ENCODE measurements at regions not wholly inside any gene's neighbourhood (a gene's known extent, or its start where the extent isn't known, plus 50 kb on each side); places are given as distances from the start of the nearest gene placed in this dataset.

DNA sequence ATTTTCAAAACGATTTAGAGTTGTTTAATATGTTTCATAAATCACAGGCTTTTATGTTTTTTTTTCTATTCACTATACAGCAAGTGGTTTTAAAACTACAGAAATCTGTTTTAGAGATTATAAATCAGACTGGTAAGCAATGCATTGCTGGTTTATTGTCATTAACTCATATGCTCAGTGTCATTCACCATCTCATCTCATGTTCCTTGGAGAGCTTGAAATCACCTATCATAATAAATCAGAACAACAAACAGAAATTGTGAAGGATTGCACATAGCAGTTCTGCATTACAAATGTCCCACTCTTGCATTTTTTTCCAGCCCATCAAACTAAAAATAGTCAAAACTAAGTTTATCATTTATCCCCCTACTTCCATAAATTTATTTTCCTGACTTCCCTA lies 470.8 kb downstream of the FSCB start:
- peaks cover 3% of the 10 kb centered on the region for H3K9me3 ChIP-seq (ENCODE audit: insufficient read depth, low read depth, low read length)
- no peak overlapping the region for H3K23ac ChIP-seq (ENCODE audit: low read length)
- no CpG with 5 or more reads among the region's 1 CpG for WGBS (ENCODE audit: extremely low coverage, insufficient coverage, insufficient read length)
- H3K4ac ChIP-seq (ENCODE audit: low read depth, low read length), result no peak overlapping the region
- H3K14ac ChIP-seq (ENCODE audit: low read length), result no peak overlapping the region
- H3K18ac ChIP-seq (ENCODE audit: low read length), result no peak overlapping the region
- DNase-seq, result no peak
- no peak overlapping the region for H2BK5ac ChIP-seq (ENCODE audit: low read depth, low read length, poor library complexity)
- no peaks in the 10 kb centered on the region for H3K27me3 ChIP-seq (ENCODE audit: insufficient read depth, low read length)
- H3K4me2 ChIP-seq (ENCODE audit: low read length), result no peak overlapping the region
- no peak overlapping the region for H2AK5ac ChIP-seq (ENCODE audit: low read length)
- H3K79me1 ChIP-seq (ENCODE audit: low read length), result no peaks in the 10 kb centered on the region
- no peak overlapping the region for H2BK120ac ChIP-seq (ENCODE audit: insufficient read depth, low read length, poor library complexity)
- H4K91ac ChIP-seq (ENCODE audit: low read depth, low read length), result no peak overlapping the region
- no peak overlapping the region for H3K4me3 ChIP-seq (ENCODE audit: low read depth, low read length)
- H3K79me2 ChIP-seq (ENCODE audit: control insufficient read depth, insufficient read depth, low read length, poor library complexity), result no peaks in the 10 kb centered on the region
- no peak overlapping the region for H3K9ac ChIP-seq (ENCODE audit: low read length)
- H4K8ac ChIP-seq (ENCODE audit: low read depth, low read length), result no peak overlapping the region
- no peak overlapping the region for H4K12ac ChIP-seq (ENCODE audit: low read depth, low read length)
- H3K27ac ChIP-seq (ENCODE audit: low read depth, low read length), result no peak overlapping the region
- H2AFZ ChIP-seq (ENCODE audit: insufficient read depth, low read length, poor library complexity), result no peak overlapping the region
- no peaks in the 10 kb centered on the region for H3K4me1 ChIP-seq (ENCODE audit: control insufficient read depth in 1 of 2, insufficient read depth in 2 of 2, low read length in 2 of 2)
- no peak overlapping the region for H2BK12ac ChIP-seq (ENCODE audit: low read length)
- H3K36me3 ChIP-seq (ENCODE audit: control insufficient read depth in 1 of 2, insufficient read depth in 2 of 2, low read length in 2 of 2), result peaks cover 0 to 3% of the 10 kb centered on the region in 2 experiments

DNA sequence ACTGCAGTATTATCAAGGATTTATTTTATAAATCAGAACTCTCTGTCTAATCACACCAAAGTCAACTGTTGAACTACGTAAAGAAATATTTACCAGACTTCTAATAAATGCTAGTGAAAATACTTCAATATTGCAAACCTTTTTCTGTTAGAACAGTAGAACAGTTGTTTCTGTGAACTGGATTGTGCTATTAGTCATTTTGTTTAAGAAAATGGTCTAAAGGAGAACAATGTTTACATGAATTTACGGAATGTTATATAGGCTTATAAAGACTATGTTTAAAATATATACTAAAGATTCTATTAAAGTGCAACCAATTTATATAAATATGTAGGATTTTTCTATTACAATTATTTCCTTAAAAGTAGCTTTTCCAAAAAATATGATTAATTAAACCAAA lies 471.4 kb downstream of the FSCB start:
- Histone ChIP-seq H3K23ac (ENCODE audit: low read length) (no peak overlapping the region), H3K27ac (ENCODE audit: low read depth, low read length) (no peak overlapping the region), H2BK12ac (ENCODE audit: low read length) (no peak overlapping the region), H3K4me3 (ENCODE audit: low read depth, low read length) (no peak overlapping the region), H3K36me3 (ENCODE audit: control insufficient read depth in 1 of 2, insufficient read depth in 2 of 2, low read length in 2 of 2) (peaks cover 0 to 3% of the 10 kb centered on the region in 2 experiments), H3K14ac (ENCODE audit: low read length) (no peak overlapping the region), H3K79me1 (ENCODE audit: low read length) (no peaks in the 10 kb centered on the region), H4K12ac (ENCODE audit: low read depth, low read length) (no peak overlapping the region), H2AFZ (ENCODE audit: insufficient read depth, low read length, poor library complexity) (no peak overlapping the region), H3K4me1 (ENCODE audit: control insufficient read depth in 1 of 2, insufficient read depth in 2 of 2, low read length in 2 of 2) (no peaks in the 10 kb centered on the region), H2BK5ac (ENCODE audit: low read depth, low read length, poor library complexity) (no peak overlapping the region), H3K18ac (ENCODE audit: low read length) (no peak overlapping the region), H3K9me3 (ENCODE audit: insufficient read depth, low read depth, low read length) (peaks cover 3% of the 10 kb centered on the region), H3K4me2 (ENCODE audit: low read length) (no peak overlapping the region), H2BK120ac (ENCODE audit: insufficient read depth, low read length, poor library complexity) (no peak overlapping the region), H3K9ac (ENCODE audit: low read length) (no peak overlapping the region), H3K79me2 (ENCODE audit: control insufficient read depth, insufficient read depth, low read length, poor library complexity) (no peaks in the 10 kb centered on the region), H4K8ac (ENCODE audit: low read depth, low read length) (no peak overlapping the region), H3K27me3 (ENCODE audit: insufficient read depth, low read length) (no peaks in the 10 kb centered on the region), H3K4ac (ENCODE audit: low read depth, low read length) (no peak overlapping the region), H2AK5ac (ENCODE audit: low read length) (no peak overlapping the region), H4K91ac (ENCODE audit: low read depth, low read length) (no peak overlapping the region)
- DNase-seq, result no peak
- no CpG with 5 or more reads among the region's 2 CpGs for WGBS (ENCODE audit: extremely low coverage, insufficient coverage, insufficient read length)

- Histone ChIP-seq H3K27me3 (ENCODE audit: insufficient read depth, low read length) (no peaks in the 10 kb centered on the region), H3K4me3 (ENCODE audit: low read depth, low read length) (no peak overlapping the region), H3K14ac (ENCODE audit: low read length) (no peak overlapping the region), H3K4me2 (ENCODE audit: low read length) (no peak overlapping the region), H2BK12ac (ENCODE audit: low read length) (no peak overlapping the region), H2AFZ (ENCODE audit: insufficient read depth, low read length, poor library complexity) (no peak overlapping the region), H3K79me2 (ENCODE audit: control insufficient read depth, insufficient read depth, low read length, poor library complexity) (no peaks in the 10 kb centered on the region), H2BK5ac (ENCODE audit: low read depth, low read length, poor library complexity) (no peak overlapping the region), H3K9ac (ENCODE audit: low read length) (no peak overlapping the region), H2AK5ac (ENCODE audit: low read length) (no peak overlapping the region), H4K12ac (ENCODE audit: low read depth, low read length) (no peak overlapping the region), H4K8ac (ENCODE audit: low read depth, low read length) (no peak overlapping the region), H3K36me3 (ENCODE audit: control insufficient read depth in 1 of 2, insufficient read depth in 2 of 2, low read length in 2 of 2) (no peaks in the 10 kb centered on the region), H3K79me1 (ENCODE audit: low read length) (no peaks in the 10 kb centered on the region), H3K4me1 (ENCODE audit: control insufficient read depth in 1 of 2, insufficient read depth in 2 of 2, low read length in 2 of 2) (no peaks in the 10 kb centered on the region), H2BK120ac (ENCODE audit: insufficient read depth, low read length, poor library complexity) (no peak overlapping the region), H3K4ac (ENCODE audit: low read depth, low read length) (no peak overlapping the region), H3K9me3 (ENCODE audit: insufficient read depth, low read depth, low read length) (no peaks in the 10 kb centered on the region), H3K23ac (ENCODE audit: low read length) (no peak overlapping the region), H3K27ac (ENCODE audit: low read depth, low read length) (no peak overlapping the region), H4K91ac (ENCODE audit: low read depth, low read length) (no peak overlapping the region), H3K18ac (ENCODE audit: low read length) (no peak overlapping the region)
- no peak for DNase-seq
- WGBS (ENCODE audit: extremely low coverage, insufficient coverage, insufficient read length), result no CpG with 5 or more reads among the region's 4 CpGs
These were observed 476.2 kb downstream of the FSCB start for GRCh38 chr14:44030831-44031383.

DNA sequence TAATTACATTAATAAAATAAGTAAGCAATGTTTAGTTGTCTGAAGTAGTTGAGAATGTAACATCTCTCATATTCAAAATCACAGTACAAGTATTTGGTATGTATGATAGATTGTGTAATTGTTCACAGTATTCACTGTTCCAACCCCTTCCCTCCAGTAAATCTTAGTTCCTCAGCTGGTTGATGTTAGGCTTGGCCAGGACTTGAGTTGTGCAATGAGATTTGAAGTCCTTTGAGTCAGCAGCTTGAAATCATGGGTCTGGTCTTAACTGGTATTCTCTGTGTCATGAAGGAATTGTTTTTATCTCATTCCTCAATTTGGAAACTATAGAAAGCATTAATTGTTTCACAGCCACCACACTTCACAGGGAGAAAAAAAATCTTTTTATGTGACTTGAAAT lies 477.1 kb downstream of the FSCB start:
- Histone ChIP-seq H3K18ac (ENCODE audit: low read length) (no peak overlapping the region), H4K8ac (ENCODE audit: low read depth, low read length) (no peak overlapping the region), H3K79me2 (ENCODE audit: control insufficient read depth, insufficient read depth, low read length, poor library complexity) (no peaks in the 10 kb centered on the region), H3K4ac (ENCODE audit: low read depth, low read length) (no peak overlapping the region), H3K14ac (ENCODE audit: low read length) (no peak overlapping the region), H3K27me3 (ENCODE audit: insufficient read depth, low read length) (no peaks in the 10 kb centered on the region), H3K9me3 (ENCODE audit: insufficient read depth, low read depth, low read length) (no peaks in the 10 kb centered on the region), H3K4me3 (ENCODE audit: low read depth, low read length) (no peak overlapping the region), H3K36me3 (ENCODE audit: control insufficient read depth in 1 of 2, insufficient read depth in 2 of 2, low read length in 2 of 2) (no peaks in the 10 kb centered on the region), H3K4me1 (ENCODE audit: control insufficient read depth in 1 of 2, insufficient read depth in 2 of 2, low read length in 2 of 2) (no peaks in the 10 kb centered on the region), H4K91ac (ENCODE audit: low read depth, low read length) (no peak overlapping the region), H2AFZ (ENCODE audit: insufficient read depth, low read length, poor library complexity) (no peak overlapping the region), H3K27ac (ENCODE audit: low read depth, low read length) (no peak overlapping the region), H2BK12ac (ENCODE audit: low read length) (no peak overlapping the region), H3K9ac (ENCODE audit: low read length) (no peak overlapping the region), H2BK120ac (ENCODE audit: insufficient read depth, low read length, poor library complexity) (no peak overlapping the region), H4K12ac (ENCODE audit: low read depth, low read length) (no peak overlapping the region), H3K4me2 (ENCODE audit: low read length) (no peak overlapping the region), H2BK5ac (ENCODE audit: low read depth, low read length, poor library complexity) (no peak overlapping the region), H2AK5ac (ENCODE audit: low read length) (no peak overlapping the region), H3K79me1 (ENCODE audit: low read length) (no peaks in the 10 kb centered on the region), H3K23ac (ENCODE audit: low read length) (no peak overlapping the region)
- no peak for DNase-seq
